Sigmoid colon (tissue), 4 donors: ENCODE measurements at regions not wholly inside any gene's neighbourhood (a gene's known extent, or its start where the extent isn't known, plus 50 kb on each side); places are given as distances from the start of the nearest gene placed in this dataset.
"Not testable (repeated sequence)": the region's sequence is repeated elsewhere in the genome, so short reads cannot be mapped to it uniquely, and the experiment has no call there.

Source experiments
- CTCF ChIP-seq, 4 experiments: fragments of 450-650 bp in 3 of 4; fragments of 200-600 bp in 1 of 4; IDR thresholded peaks; one replicate each; pipeline ENCODE4 v1.5.1; 2016 to 2019; ENCODE audit warnings: antibody characterized with exemption in 4 of 4, mild to moderate bottlenecking in 3 of 4, moderate library complexity in 2 of 4
- POLR2A ChIP-seq, 2 donors: fragments of 450-650 bp; IDR thresholded peaks; one replicate each; pipeline ENCODE4 v1.6.1; 2016; ENCODE audit warnings: antibody characterized with exemption in 2 of 2, mild to moderate bottlenecking in 2 of 2, moderate library complexity in 2 of 2
- POLR2AphosphoS5 ChIP-seq, 4 donors: sonication (generic); formaldehyde crosslinking; IDR thresholded peaks; one replicate each; pipeline ENCODE4 v1.6.1; 2017; ENCODE audit warnings: antibody characterized with exemption in 4 of 4

DNA sequence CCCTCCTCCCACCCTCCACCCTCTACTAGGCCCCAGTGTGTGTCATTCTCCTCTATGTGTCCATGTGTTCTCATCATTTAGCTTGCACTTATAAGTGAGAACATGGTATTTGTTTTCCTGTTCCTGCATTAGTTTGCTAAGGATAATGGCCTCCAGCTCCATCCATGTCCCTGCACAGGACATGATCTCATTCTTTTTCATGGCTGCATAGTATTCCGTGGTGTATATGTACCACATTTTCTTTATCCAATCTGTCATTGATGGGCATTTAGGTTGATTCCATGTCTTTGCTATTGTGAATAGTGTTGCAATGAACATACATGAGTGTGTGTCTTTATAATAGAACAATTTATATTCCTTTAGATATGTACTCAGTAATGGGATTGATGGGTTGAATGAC is 148.7 kb upstream of the CXorf66 start:
- TF ChIP-seq POLR2AphosphoS5, CTCF, POLR2A (IDR thresholded peaks at IDR 0.05): not testable (repeated sequence)
